ENCODE measurements at regions not wholly inside any gene's neighbourhood (a gene's known extent, or its start where the extent isn't known, plus 50 kb on each side); places are given as distances from the start of the nearest gene placed in this dataset.

- no peak for DNase-seq (ENCODE audit: low spot score)
- no peak for TF ChIP-seq CTCF (IDR thresholded peaks at IDR 0.05; ENCODE audit: extremely low read depth, missing control alignments)
Measured at GRCh38 chr22:47564158-47564450, 801.7 kb downstream of the TBC1D22A start.

DNA sequence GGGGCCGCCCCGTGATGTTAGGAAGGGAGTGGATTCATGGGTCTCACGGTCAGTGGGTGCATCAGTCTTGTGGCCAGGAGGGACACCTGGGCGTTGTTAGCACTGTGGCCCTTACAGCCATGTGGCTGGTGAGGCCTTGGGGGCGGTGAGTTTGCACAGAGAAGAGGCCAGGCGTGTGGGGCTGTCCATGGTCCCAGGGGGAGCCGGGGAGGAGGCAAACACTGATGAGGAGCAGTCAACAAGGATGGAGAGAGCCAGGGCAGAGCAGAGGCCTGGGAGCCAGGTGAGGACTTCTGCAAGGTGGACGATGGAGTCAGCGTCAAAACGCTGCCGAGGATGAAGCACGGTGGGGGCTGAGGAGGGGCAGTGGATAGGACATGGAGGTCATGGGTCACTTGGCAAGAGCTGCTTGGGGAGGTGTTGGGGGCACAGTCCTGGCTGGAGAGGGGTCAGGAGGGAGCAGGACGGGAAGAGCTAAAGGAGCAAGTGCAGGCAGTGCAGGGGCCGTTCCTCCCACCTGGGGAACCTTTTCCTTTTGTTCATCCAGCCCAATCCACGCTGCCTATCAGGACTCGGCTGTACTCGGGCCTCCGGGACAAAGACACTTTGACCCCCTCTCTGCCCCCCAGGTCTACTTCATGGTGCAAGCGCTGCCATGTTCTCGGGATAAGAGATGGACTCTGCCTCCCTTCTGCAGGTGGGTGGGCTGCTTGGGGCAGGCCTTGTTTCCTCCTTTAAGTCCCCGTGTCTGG is 801.1 kb downstream of the TBC1D22A start:
- no peak for TF ChIP-seq CTCF (IDR thresholded peaks at IDR 0.05; ENCODE audit: extremely low read depth, missing control alignments)
- DNase-seq (ENCODE audit: low spot score) = no peak

- TF ChIP-seq CTCF (IDR thresholded peaks at IDR 0.05; ENCODE audit: extremely low read depth, missing control alignments) = no peak
- DNase-seq (ENCODE audit: low spot score) = no peak
Measured at GRCh38 chr22:47561766-47562165, 799.3 kb downstream of the TBC1D22A start.

DNA sequence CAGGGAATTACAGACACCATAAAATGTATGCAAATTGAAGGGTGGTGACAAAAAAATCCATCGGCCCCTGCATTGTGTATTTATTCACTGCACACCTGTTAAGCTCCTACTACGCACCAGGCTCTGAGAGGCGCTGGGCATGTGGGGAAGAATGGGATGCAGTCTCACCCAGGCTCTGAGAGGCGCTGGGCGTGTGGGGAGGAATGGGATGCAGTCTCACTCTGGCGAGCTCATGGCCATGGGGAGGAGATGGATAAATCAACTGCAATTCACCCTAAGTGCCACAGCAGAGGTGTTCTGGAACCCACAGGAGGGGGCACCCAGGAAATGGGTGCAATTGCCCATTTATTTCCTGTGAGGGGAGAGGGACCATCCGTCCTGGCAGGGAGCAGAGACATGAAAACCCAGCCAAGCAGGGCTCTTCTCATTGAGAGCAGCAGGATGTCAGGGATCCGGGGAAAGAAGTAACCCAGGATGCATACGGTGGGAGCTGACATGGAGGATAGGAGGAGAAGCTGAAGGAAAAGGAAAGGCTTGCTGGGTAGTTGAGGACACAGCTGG is 798.7 kb downstream of the TBC1D22A start:
- DNase-seq (ENCODE audit: low spot score) = no peak
- no peak for TF ChIP-seq CTCF (IDR thresholded peaks at IDR 0.05; ENCODE audit: extremely low read depth, missing control alignments)

DNA sequence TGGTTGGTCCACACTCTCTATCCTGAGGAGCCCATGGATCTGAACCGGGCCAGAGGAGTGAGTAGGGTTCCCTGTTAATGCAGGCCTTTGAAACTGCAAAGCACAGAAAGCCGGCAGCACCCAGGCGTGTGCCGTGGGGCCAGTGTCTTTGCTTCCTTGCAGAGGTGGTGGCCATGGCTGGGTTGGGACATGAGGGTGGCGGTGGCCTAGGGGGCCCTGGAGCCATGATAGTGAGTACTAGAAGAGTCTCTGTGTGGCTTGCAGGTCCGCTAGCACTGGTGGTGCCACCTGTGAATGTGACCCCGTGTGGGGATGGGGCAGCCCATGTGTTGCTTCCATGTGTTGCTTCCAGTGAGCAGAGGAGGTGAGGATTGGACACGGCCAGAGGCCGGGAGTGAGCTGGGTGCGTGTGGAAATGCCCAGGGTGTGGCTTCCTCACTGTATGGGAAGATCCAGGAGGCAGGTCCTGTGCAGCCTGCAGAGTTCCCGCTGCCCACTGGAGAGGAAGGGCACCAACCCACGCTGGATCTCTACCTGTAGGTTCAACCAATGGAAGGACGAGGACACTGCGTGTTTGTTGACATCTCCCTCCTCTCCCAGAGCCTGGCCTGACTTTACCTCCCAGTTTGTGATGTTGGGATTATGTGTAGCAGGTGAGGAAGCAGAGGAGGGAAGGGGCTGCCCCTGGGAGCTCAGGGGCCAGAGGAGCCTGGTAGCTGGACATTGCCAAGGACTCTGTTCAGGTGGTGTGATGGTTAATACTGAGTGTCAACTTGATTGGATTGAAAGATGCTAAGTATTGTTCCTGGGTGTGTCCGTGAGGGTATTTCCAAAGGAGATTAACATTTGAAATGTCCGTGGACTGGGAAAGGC is 796.6 kb downstream of the TBC1D22A start:
- no peak for DNase-seq (ENCODE audit: low spot score)
- no peak for TF ChIP-seq CTCF (IDR thresholded peaks at IDR 0.05; ENCODE audit: extremely low read depth, missing control alignments)

- TF ChIP-seq CTCF (IDR thresholded peaks at IDR 0.05; ENCODE audit: extremely low read depth, missing control alignments) = no peak
- no peak for DNase-seq (ENCODE audit: low spot score)
Measured at GRCh38 chr22:47556473-47556872, 794.0 kb downstream of the TBC1D22A start.

DNA sequence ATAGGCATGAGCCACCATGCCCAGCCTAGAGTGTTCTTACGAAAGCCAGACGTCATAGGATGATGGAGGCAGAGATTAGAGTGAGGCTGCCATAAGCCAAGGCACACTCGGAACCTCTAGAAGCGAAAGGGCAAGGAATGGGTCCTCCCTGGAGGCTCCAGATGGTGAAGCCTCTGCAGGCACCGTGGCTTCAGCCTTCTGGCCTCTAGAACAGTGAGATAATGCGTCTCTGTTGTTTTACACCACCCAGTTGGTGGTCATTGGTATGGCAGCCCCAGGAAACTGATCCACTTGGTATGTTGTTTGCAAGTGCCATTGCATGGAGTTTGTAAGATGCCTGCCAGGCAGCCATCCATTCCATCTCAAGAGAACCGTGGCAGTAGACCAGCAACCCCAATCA is 791.0 kb downstream of the TBC1D22A start:
- no peak for TF ChIP-seq CTCF (IDR thresholded peaks at IDR 0.05; ENCODE audit: extremely low read depth, missing control alignments)
- no peak for DNase-seq (ENCODE audit: low spot score)

All from GM20000 (cell line).